ENCODE measurements at regions not wholly inside any gene's neighbourhood (a gene's known extent, or its start where the extent isn't known, plus 50 kb on each side); places are given as distances from the start of the nearest gene placed in this dataset.

- H3K79me2 ChIP-seq (ENCODE audit: insufficient read depth, low read length) = no peaks in the 10 kb centered on the region
- BruUV-seq (replicated peaks) = no TSS peak
- ATAC-seq = no peak
- TF ChIP-seq ZFX (IDR thresholded peaks at IDR 0.05) = peak; percentile 37
- no peak for TF ChIP-seq ELF1 (IDR thresholded peaks at IDR 0.05; ENCODE audit: borderline replicate concordance, low read depth)
- peak overlapping the region; percentile 94 for H3K27ac ChIP-seq (ENCODE audit: low read depth, low read length)
- H3K9me2 ChIP-seq (ENCODE audit: insufficient read depth) = no peaks in the 10 kb centered on the region
- peaks cover 52 to 98% of the 10 kb centered on the region in 2 experiments for H3K4me1 ChIP-seq (ENCODE audit: control insufficient read depth in 1 of 2, insufficient read depth in 2 of 2, low read length in 2 of 2)
- no peak for DNase-seq (ENCODE audit: low read depth, low spot score)
- POLR2A ChIA-PET = no interaction called here
- no peak overlapping the region for H2AFZ ChIP-seq (ENCODE audit: low read depth, low read length, poor library complexity, severe bottlenecking)
- RAD21 ChIA-PET (ENCODE audit: low non-redundant PET in 1 of 2, low total read pairs in 2 of 2, uncharacterized antibody in 2 of 2, unreplicated experiment in 2 of 2) = no interaction called here
- no peaks in the 10 kb centered on the region for H3K9me3 ChIP-seq (ENCODE audit: control insufficient read depth in 1 of 2, insufficient read depth in 1 of 2, low read depth in 1 of 2, low read length in 2 of 2)
- H4K20me1 ChIP-seq (ENCODE audit: insufficient read depth) = no peaks in the 10 kb centered on the region
- H3K27me3 ChIP-seq (ENCODE audit: insufficient read depth, low read length) = no peaks in the 10 kb centered on the region
- CTCF ChIA-PET = no interaction called here
- no peak overlapping the region for H3K4me3 ChIP-seq (replicated peaks in 1 of 2; ENCODE audit: low read depth in 1 of 2, low read length in 2 of 2)
- peak overlapping the region; percentile 65 for H3K9ac ChIP-seq (ENCODE audit: low read length)
- no peaks in the 10 kb centered on the region for H3K36me3 ChIP-seq (ENCODE audit: control insufficient read depth in 1 of 2, insufficient read depth in 2 of 2, low read length in 2 of 2)
- intact Hi-C loops (cut with micrococcal nuclease) = no loop called here
- H3K4me2 ChIP-seq (ENCODE audit: low read length) = peak overlapping the region; percentile 68
Observed at GRCh38 chr15:100726421-100727190, 124.2 kb downstream of the ASB7 start.

- DNase-seq (ENCODE audit: low read depth, low spot score) = no peak
- Histone ChIP-seq H3K9me2 (ENCODE audit: insufficient read depth) (no peaks in the 10 kb centered on the region), H3K4me1 (ENCODE audit: control insufficient read depth in 1 of 2, insufficient read depth in 2 of 2, low read length in 2 of 2) (peaks cover 51 to 98% of the 10 kb centered on the region in 2 experiments), H3K4me3 (replicated peaks in 1 of 2; ENCODE audit: low read depth in 1 of 2, low read length in 2 of 2) (peak overlapping the region in 1 of 2 experiments; percentile 8; a peak in 1 of 4 replicates), H3K4me2 (ENCODE audit: low read length) (peak overlapping the region; percentile 68), H2AFZ (ENCODE audit: low read depth, low read length, poor library complexity, severe bottlenecking) (no peak overlapping the region), H3K27ac (ENCODE audit: low read depth, low read length) (peak overlapping the region; percentile 94), H3K9me3 (ENCODE audit: control insufficient read depth in 1 of 2, insufficient read depth in 1 of 2, low read depth in 1 of 2, low read length in 2 of 2) (no peaks in the 10 kb centered on the region), H3K27me3 (ENCODE audit: insufficient read depth, low read length) (no peaks in the 10 kb centered on the region), H3K79me2 (ENCODE audit: insufficient read depth, low read length) (no peaks in the 10 kb centered on the region), H3K9ac (ENCODE audit: low read length) (peak overlapping the region; percentile 65), H3K36me3 (ENCODE audit: control insufficient read depth in 1 of 2, insufficient read depth in 2 of 2, low read length in 2 of 2) (no peaks in the 10 kb centered on the region), H4K20me1 (ENCODE audit: insufficient read depth) (no peaks in the 10 kb centered on the region)
- BruUV-seq (replicated peaks) = no TSS peak
- ATAC-seq = peak; percentile 54
- peak; percentile 22; the same call in 1 of the 2 replicates for TF ChIP-seq POLR2AphosphoS5 (IDR thresholded peaks at IDR 0.05; ENCODE audit: low read depth, low read length)
- TF ChIP-seq EZH2phosphoT487 (IDR thresholded peaks at IDR 0.05; ENCODE audit: borderline replicate concordance) = no peak
- ChIA-PET RAD21 (ENCODE audit: low non-redundant PET in 1 of 2, low total read pairs in 2 of 2, uncharacterized antibody in 2 of 2, unreplicated experiment in 2 of 2) (no interaction called here), POLR2A (interaction anchor here (0.8 kb wide), 1 partner anchor 13 kb away, joined by 3 read pairs; no protein-coding TSS in a partner anchor), CTCF (interaction anchor here (0.8 kb wide), 1 partner anchor 146 kb away, joined by 3 read pairs; no protein-coding TSS in a partner anchor)
- intact Hi-C loops (cut with micrococcal nuclease) = no loop called here
Observed at GRCh38 chr15:100727291-100727851, 125.0 kb downstream of the ASB7 start.
